B cell (primary cell): ENCODE measurements at regions not wholly inside any gene's neighbourhood (a gene's known extent, or its start where the extent isn't known, plus 50 kb on each side); places are given as distances from the start of the nearest gene placed in this dataset.

Experiments
- CTCF ChIP-seq: fragments of 200-600 bp; IDR thresholded peaks from one replicate; pipeline ENCODE4 v1.8.0; 2022; ENCODE audit warnings: antibody characterized with exemption, mild to moderate bottlenecking
- EZH2 ChIP-seq: IDR thresholded peaks from 2 replicates; pipeline ENCODE4 v1.6.1; 2012; ENCODE audit warnings: borderline replicate concordance, low read depth, mild to moderate bottlenecking, moderate library complexity, low read length; ENCODE audit not compliant: insufficient read depth, poor library complexity, severe bottlenecking

- TF ChIP-seq CTCF, result no peak
- no peak for TF ChIP-seq EZH2
These were observed 100.7 kb upstream of the SFSWAP start for GRCh38 chr12:131610181-131610580.
